ENCODE measurements at regions not wholly inside any gene's neighbourhood (a gene's known extent, or its start where the extent isn't known, plus 50 kb on each side); places are given as distances from the start of the nearest gene placed in this dataset.

- DNase-seq (ENCODE audit: low spot score) = peak; percentile 10
These were observed 937.9 kb upstream of the LRRTM1 start for GRCh38 chr2:81242501-81242900.

- no peak for DNase-seq (ENCODE audit: low spot score)
These were observed 933.9 kb upstream of the LRRTM1 start for GRCh38 chr2:81238462-81238861.

GRCh38 chr2:81235601-81236000, 931.0 kb upstream of the LRRTM1 start:
- no peak for DNase-seq (ENCODE audit: low spot score)

GRCh38 chr2:81234711-81235110, 930.2 kb upstream of the LRRTM1 start:
- no peak for DNase-seq (ENCODE audit: low spot score)

- DNase-seq (ENCODE audit: low spot score) = no peak
These were observed 921.2 kb upstream of the LRRTM1 start for GRCh38 chr2:81225756-81226155.

- DNase-seq (ENCODE audit: low spot score) = no peak
These were observed 909.0 kb upstream of the LRRTM1 start for GRCh38 chr2:81213598-81213997.

GRCh38 chr2:81206216-81206615, 901.7 kb upstream of the LRRTM1 start:
- DNase-seq (ENCODE audit: low spot score) = peak; percentile 16

- no peak for DNase-seq (ENCODE audit: low spot score)
These were observed 892.5 kb upstream of the LRRTM1 start for GRCh38 chr2:81196933-81197628.

GRCh38 chr2:81196383-81196851, 891.9 kb upstream of the LRRTM1 start:
- DNase-seq (ENCODE audit: low spot score) = no peak

GRCh38 chr2:81195774-81196382, 891.3 kb upstream of the LRRTM1 start:
- DNase-seq (ENCODE audit: low spot score) = no peak

- no peak for DNase-seq (ENCODE audit: low spot score)
These were observed 890.6 kb upstream of the LRRTM1 start for GRCh38 chr2:81195017-81195773.

- no peak for DNase-seq (ENCODE audit: low spot score)
These were observed 890.0 kb upstream of the LRRTM1 start for GRCh38 chr2:81194581-81194980.

GRCh38 chr2:81194176-81194575, 889.6 kb upstream of the LRRTM1 start:
- DNase-seq (ENCODE audit: low spot score) = no peak

- no peak for DNase-seq (ENCODE audit: low spot score)
These were observed 877.3 kb upstream of the LRRTM1 start for GRCh38 chr2:81181845-81182244.

GRCh38 chr2:81171447-81171846, 866.9 kb upstream of the LRRTM1 start:
- no peak for DNase-seq (ENCODE audit: low spot score)

GRCh38 chr2:81163583-81163982, 859.0 kb upstream of the LRRTM1 start:
- DNase-seq (ENCODE audit: low spot score) = no peak

GRCh38 chr2:81158505-81158904, 854.0 kb upstream of the LRRTM1 start:
- DNase-seq (ENCODE audit: low spot score) = no peak

GRCh38 chr2:81148323-81148722, 843.8 kb upstream of the LRRTM1 start:
- no peak for DNase-seq (ENCODE audit: low spot score)

- DNase-seq (ENCODE audit: low spot score) = no peak
These were observed 831.7 kb upstream of the LRRTM1 start for GRCh38 chr2:81136296-81136695.

- no peak for DNase-seq (ENCODE audit: low spot score)
These were observed 792.8 kb upstream of the LRRTM1 start for GRCh38 chr2:81097361-81097760.

GRCh38 chr2:81093031-81093430, 788.5 kb upstream of the LRRTM1 start:
- DNase-seq (ENCODE audit: low spot score) = no peak

GRCh38 chr2:81087646-81088045, 783.1 kb upstream of the LRRTM1 start:
- DNase-seq (ENCODE audit: low spot score) = peak; percentile 6

- DNase-seq (ENCODE audit: low spot score) = no peak
These were observed 779.5 kb upstream of the LRRTM1 start for GRCh38 chr2:81084101-81084500.

Measured in umbilical cord (tissue), 1 donor.